Neural progenitor cell (in vitro differentiated cells): ENCODE measurements at regions not wholly inside any gene's neighbourhood (a gene's known extent, or its start where the extent isn't known, plus 50 kb on each side); places are given as distances from the start of the nearest gene placed in this dataset.

ENCODE experiments used
- CTCF ChIP-seq: fragments of 200-600 bp; sonication (generic); IDR thresholded peaks from 2 replicates; pipeline ENCODE4 v1.5.1; 2017; ENCODE audit warnings: antibody characterized with exemption, mild to moderate bottlenecking
- EZH2 ChIP-seq: fragments of 200-600 bp; sonication (generic); IDR thresholded peaks from 2 replicates; pipeline ENCODE4 v1.6.1; 2017; ENCODE audit warnings: antibody characterized with exemption, mild to moderate bottlenecking, moderate library complexity
- EZH2phosphoT487 ChIP-seq: fragments of 200-600 bp; sonication (generic); IDR thresholded peaks from 2 replicates; pipeline ENCODE4 v1.6.1; 2017; ENCODE audit warnings: antibody characterized with exemption

- TF ChIP-seq CTCF (no peak), EZH2 (no peak), EZH2phosphoT487 (no peak)
Observed at GRCh38 chr12:46534327-46534840, 161.8 kb upstream of the SLC38A2 start.
